ENCODE measurements at regions not wholly inside any gene's neighbourhood (a gene's known extent, or its start where the extent isn't known, plus 50 kb on each side); places are given as distances from the start of the nearest gene placed in this dataset.
"Not testable (repeated sequence)": the region's sequence is repeated elsewhere in the genome, so short reads cannot be mapped to it uniquely, and the experiment has no call there.

GRCh38 chr17:16888413-16889087, 83.4 kb downstream of the TNFRSF13B start:
- ATAC-seq: no peak
- intact Hi-C loops (cut with DNase I): no loop called here
- DNase-seq (ENCODE audit: low spot score): no peak

DNA sequence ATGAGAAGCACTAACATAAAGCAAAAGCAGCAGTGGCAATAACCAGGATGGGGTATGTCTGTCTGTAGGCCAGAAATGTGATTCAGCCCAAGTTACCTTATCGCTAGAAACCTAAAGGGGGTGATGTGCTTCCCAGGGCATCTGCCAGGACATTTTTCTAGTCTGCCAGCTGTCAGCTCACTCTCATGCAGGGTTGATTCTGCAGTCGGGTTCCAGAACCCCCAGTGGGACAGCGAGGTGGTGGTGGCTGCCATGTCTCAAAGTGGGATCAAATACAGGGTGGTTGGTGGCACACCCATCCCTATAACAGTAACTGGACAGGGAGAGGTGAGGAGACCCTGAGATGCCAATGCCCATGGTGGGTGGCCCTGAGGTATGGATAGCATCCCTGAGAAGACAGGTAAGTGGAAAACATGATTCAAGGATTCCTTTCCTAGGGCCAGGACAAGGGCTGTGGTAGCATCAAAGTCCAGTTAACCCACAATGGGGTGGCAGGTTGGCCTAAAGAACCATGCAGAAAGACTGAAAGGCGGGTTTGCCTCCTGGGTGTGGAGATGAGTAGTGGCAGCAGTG, 84.3 kb downstream of the TNFRSF13B start:
- intact Hi-C loops (cut with DNase I): no loop called here
- no peak for DNase-seq (ENCODE audit: low spot score)
- ATAC-seq: no peak

DNA sequence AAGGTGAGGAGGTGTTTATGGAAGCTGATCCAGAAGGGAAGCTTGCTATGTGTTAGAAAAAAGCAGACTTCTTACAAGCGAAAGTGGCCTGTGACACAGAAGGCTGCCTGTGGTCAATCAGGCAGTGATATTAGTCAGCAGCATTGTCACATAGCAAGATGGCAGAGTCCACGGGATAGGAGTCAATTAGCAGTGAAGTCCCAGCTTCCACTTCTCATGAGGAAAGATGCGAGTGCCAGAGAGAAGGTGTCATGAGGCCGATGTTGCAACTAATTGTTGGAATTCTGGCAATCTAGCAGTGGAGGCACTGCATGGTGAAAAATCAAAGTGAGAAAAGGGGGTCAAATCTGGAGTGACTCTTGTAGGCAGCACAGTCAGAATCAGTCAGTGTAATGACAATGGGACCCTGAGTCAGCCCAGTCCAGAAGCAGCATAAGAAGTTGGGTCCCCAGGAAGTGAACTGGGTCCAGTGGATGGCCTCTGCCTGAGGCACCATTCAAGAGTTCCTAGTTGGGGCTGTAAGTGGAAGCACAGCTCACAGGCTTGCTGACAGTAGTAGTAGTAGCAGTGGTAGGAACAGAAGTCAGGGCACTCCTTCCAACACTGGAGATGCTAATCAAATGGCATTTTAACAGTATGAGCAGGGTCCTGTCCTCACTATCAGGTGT, 85.1 kb downstream of the TNFRSF13B start:
- ATAC-seq (no peak), DNase-seq (ENCODE audit: low spot score) (no peak)
- intact Hi-C loops (cut with DNase I): no loop called here

- intact Hi-C loops (cut with DNase I): not testable (repeated sequence)
Measured at GRCh38 chr17:16885204-16885603, 86.7 kb downstream of the TNFRSF13B start.

GRCh38 chr17:16882926-16883265, 89.0 kb downstream of the TNFRSF13B start:
- intact Hi-C loops (cut with DNase I); ATAC-seq; DNase-seq (ENCODE audit: low spot score): not testable (repeated sequence)

More at GRCh38 chr17:16885204-16885603, 86.7 kb downstream of the TNFRSF13B start:
- DNase-seq (ENCODE audit: low spot score); ATAC-seq: not testable (repeated sequence)

DNA sequence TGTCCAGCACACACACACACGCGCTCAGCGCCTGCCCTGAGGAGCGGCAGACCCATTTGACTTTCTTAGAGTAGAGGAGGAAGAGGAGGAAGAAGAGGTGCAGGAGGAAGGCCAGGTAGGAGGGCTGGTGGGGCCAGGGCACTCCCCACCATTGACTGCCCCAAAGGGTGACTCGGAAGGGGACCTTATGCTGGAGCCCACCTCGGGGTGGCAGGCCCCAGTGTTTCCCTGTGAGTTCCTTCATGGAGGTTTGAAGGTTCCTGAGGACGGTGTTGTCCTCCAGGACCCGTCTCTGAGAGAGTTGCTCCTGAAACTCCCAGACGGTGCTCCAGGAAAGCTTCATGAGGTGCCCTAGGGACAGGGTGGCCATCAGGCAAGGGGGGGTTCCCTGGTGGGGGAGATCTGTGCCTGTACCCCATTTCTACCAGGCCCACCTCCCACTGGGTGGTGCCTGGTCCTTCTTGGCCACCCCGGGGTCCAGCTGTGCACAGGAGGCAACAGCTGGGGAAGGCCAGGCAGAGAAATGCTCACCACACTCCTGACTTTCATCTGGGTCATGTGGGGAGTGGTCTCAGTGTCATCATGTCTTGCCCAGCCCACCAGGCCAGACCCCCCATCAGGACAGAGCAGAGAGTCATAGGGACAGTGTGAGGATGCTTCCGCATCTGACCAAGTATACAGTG, 89.5 kb downstream of the TNFRSF13B start:
- intact Hi-C loops (cut with DNase I): no loop called here
- DNase-seq (ENCODE audit: low spot score) (no peak), ATAC-seq (no peak)

DNA sequence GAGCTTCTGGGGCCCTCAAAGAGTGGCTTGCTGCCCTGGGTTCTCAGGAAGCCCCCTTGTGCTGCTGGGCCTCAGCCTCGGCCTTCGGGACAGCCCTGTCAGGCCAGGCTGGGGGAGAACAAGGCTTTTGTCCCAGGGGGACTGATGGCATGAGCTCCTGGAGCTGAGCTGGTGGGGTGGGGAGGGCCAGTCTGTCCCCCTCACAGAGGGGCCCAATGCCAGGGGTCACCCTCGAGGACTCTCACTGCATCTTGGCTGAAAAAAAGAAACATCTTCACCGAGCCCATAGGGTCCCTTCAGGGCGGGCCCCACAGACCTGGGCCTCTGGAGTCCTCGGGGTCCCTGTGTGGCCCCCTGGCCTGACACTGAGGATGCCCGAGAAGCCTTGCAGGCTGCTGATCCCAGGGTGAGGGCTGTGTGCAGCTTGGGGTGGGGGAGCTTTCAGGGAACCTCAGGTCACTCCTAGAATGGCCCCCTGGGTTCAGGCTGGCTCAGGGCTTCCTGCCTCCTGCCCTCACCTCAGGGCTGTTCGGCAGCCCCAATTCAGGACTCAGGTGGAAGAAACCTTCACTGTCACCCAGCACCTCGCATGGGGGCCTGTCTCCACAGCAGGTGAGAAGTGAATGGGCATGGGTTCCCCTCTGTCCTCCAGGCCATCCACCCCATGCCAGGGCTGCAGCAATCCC, 90.5 kb downstream of the TNFRSF13B start:
- ATAC-seq: no peak
- DNase-seq (ENCODE audit: low spot score): no peak
- intact Hi-C loops (cut with DNase I): no loop called here

DNA sequence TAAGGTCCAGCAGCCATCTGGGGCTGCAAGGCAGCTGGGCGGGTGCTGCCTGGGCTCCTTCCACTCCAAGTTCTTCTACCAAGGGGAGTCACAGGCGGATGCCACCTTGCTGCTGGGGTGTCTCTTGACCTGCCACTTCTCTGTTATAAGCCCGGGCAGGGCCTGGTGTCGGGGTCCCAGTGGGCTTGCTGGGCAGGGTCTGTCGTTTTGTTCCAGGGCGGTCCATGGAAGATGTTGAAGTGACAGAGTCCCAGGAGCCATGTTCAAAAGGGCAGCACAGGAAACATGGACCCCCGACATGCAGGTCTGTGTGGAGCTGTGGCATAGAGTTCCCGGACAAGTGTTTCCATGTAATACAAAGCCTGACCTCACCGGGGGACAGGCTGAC, 91.1 kb downstream of the TNFRSF13B start:
- DNase-seq (ENCODE audit: low spot score): no peak
- ATAC-seq: no peak
- intact Hi-C loops (cut with DNase I): no loop called here

GRCh38 chr17:16880121-16880842, 91.6 kb downstream of the TNFRSF13B start:
- DNase-seq (ENCODE audit: low spot score) (no peak), ATAC-seq (no peak)
- intact Hi-C loops (cut with DNase I): no loop called here

DNA sequence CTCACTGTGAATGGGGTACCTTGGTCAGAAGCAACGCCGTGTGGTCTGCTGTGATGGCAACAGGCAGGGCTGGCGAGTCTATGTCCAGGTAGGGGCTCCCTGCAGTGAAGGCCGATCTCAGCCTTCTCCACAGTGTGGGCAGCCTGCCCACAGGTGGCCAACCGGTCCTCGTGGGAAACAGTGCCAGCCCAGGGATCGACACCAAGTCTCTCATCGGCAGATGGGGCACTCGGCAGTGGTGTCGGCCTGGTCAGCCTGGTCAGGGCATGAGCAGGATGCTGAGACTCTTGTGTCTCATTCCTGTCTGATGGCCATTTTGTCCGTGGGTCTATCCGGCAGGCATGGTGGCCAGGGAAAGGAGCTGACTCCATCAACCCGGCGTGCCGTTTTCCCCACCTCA, 92.2 kb downstream of the TNFRSF13B start:
- DNase-seq (ENCODE audit: low spot score) (no peak), ATAC-seq (no peak)
- intact Hi-C loops (cut with DNase I): no loop called here

- ATAC-seq: no peak
- DNase-seq (ENCODE audit: low spot score): no peak
Measured at GRCh38 chr17:16878606-16879005, 93.3 kb downstream of the TNFRSF13B start.

DNA sequence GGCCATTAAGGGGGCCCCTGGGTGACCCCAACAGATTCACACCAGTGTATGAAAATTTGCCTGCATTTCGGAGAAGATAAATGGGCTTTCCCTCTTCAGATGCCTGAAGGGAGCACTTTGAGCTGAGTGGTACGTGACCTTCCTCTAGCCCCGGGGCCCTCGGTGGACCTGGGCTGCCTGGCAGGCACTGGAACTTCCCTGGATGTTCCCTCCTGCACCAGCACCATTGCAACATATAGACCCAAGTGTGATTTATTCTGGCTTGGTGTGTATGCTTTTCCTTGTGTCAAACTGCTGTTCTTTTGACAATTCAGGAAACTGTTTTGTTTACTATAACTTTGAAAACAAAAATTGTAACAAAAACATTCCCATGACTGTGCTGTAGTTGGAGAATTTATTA, 93.8 kb downstream of the TNFRSF13B start:
- intact Hi-C loops (cut with DNase I): no loop called here
- no peak for ATAC-seq
- DNase-seq (ENCODE audit: low spot score): no peak

More at GRCh38 chr17:16878606-16879005, 93.3 kb downstream of the TNFRSF13B start:
- intact Hi-C loops (cut with DNase I): no loop called here

- no peak for ATAC-seq
- intact Hi-C loops (cut with DNase I): no loop called here
- no peak for DNase-seq (ENCODE audit: low spot score)
Measured at GRCh38 chr17:16877099-16877498, 94.8 kb downstream of the TNFRSF13B start.

- DNase-seq (ENCODE audit: low spot score): no peak
- intact Hi-C loops (cut with DNase I): no loop called here
- no peak for ATAC-seq
Measured at GRCh38 chr17:16875662-16876061, 96.3 kb downstream of the TNFRSF13B start.

DNA sequence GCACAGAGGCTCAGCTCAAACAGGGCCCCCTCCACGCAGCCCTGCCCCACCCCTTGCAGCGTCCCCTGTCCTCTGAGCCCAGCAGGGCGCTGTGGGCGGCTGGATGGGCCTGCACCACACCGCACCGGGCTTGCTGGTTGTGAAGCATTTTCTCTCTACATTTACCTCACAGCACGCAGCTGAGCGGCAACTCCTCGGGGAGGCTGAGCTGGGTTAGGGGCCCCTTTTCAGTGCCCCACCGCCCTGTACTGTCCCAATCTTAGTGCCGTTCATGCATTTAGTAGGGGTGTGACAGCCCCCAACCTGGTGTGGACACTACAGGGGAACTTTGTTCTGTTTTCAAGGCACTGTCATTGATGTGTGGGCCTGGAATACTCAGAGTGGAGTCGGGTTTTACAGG, 97.7 kb downstream of the TNFRSF13B start:
- intact Hi-C loops (cut with DNase I); DNase-seq (ENCODE audit: low spot score); ATAC-seq: not testable (repeated sequence)

DNA sequence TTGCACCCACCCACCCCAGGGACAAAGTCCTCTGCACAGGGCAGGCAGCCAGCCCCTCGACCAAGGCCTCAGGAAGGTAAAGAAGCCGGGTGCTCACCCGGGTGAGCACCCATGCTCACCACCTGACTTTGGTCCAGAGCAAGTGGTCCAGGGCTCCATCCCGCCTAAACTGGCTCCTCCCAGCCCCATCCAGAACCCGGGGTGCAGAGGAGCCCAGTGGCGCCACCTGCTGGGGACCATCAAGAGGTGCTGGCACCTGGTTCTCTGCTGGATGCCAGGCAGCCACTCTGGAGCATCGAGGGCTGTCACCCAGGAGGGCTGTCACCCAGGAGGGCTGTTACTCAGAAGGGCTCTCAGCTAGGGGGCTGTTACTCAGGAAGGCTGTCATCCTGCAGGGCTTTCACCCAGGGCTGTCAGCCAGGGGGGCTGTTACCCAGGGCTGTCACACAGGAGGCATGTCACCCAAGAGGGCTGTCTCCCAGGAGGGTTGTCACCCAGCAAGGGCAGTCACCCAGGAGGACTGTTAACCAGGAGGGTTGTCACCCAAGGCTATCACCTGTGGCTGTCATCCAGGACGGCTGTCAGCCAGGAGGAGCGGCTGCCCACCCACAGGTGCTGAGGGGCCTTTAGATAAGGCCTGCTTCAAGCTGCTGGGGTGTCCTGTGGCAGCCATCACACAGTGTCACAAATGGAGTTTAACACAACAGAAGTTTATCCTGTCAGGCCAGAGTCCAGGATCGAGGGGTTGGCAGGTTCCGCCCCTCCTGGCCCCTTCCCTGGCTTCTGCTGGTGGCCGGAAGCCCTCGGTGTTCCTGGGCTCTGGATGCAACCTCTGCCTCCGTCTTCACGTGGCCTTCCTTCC, 98.5 kb downstream of the TNFRSF13B start:
- intact Hi-C loops (cut with DNase I): no loop called here
- ATAC-seq: no peak
- DNase-seq (ENCODE audit: low spot score): no peak

GRCh38 chr17:16872351-16873173, 99.4 kb downstream of the TNFRSF13B start:
- ATAC-seq: peak; percentile 10
- intact Hi-C loops (cut with DNase I): no loop called here
- DNase-seq (ENCODE audit: low spot score): no peak
